Colon (tissue), 2 donors: ENCODE measurements at regions not wholly inside any gene's neighbourhood (a gene's known extent, or its start where the extent isn't known, plus 50 kb on each side); places are given as distances from the start of the nearest gene placed in this dataset.
"Not testable (repeated sequence)": the region's sequence is repeated elsewhere in the genome, so short reads cannot be mapped to it uniquely, and the experiment has no call there.

Source experiments
- FAIRE-seq: peaks from 2 replicates; lab custom pipeline; 2012; peaks lifted over from hg19 to GRCh38; lab: Jason Lieb, UNC
- donor health status: control.
- donor health status: control.

DNA sequence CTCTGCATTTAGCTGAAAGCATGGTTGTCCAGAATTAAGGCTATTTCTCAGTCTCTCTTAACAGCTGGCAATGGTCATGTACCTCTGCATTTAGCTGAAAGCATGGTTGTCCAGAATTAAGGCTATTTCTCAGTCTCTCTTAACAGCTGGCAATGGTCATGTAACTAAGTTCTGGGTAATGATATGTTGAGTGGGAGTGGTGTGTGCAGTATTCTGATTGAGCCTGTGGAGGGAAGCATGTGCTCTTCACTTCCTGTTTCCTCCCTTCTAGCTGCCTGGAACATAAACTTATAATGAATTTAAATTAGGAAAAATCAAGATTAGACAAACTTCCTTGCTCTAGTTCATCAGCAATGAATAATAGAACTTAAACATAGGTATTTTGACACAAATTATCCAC, 168.5 kb downstream of the MBL2 start:
- not testable (repeated sequence) for FAIRE-seq

DNA sequence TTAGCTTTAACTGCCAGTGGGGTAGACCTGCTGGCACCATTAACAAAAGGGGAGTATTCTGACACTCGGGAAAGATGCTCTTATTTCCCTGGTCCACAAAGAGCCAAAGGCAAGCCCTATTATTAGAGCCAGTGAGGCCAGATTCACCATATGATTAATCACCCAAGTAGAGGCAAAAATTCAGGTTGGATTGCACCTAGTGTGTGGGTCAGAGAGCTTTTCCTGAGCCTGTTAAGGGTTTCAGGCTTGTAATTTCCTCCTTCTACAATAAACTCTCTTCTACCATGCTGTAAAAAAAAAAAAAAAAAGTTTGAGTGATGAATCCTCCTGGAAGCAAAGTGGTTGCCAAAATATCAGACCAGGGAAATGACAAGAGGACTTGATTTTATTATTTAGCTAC, 163.5 kb downstream of the MBL2 start:
- FAIRE-seq, result no peak

DNA sequence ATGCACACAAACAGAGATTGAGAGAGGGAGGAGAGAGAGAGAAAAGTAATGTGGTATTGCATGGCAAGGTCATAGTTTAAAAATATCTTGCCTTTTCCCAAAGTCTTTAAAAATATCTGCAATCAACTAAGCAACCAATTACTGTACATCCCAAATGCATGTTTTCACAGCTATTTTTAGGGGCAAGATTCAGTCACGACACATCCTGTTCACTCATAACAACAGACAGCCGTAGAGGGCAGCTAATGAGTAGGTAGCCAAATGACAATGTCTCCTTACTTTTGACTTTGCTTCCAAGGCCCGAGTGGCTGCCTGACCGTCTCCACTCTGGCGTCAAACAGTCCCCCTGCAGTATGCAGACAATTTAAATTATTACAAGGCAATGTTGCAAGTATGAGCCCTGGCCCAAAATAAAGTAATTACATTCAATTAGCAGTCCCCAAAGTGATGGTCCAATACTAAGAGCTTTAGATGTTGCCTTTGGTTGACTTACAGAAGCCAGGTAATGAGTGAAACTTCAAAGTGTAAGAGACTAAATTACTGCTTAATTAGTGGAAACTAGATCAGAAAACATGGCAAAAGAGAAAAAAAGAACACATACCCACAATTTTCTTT, 162.9 kb downstream of the MBL2 start:
- no peak for FAIRE-seq

DNA sequence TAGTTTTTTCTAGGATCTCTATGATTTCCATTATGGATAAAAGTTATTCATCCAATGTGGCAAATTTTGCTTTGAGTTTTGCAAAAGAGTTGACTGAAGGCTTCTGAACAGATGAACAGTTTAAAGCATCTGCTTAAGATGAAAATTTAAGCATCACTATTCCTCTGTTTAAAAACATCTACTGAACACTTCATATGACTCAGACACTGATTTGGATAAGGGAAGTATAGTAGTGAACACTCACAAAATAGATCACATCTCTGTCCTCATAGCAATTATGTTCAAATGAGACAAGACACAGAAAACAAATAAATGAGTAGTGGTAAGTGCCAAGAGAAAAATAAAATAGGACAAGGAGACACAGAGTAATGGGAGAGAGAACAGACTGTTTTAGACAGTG, 157.3 kb downstream of the MBL2 start:
- no peak for FAIRE-seq

DNA sequence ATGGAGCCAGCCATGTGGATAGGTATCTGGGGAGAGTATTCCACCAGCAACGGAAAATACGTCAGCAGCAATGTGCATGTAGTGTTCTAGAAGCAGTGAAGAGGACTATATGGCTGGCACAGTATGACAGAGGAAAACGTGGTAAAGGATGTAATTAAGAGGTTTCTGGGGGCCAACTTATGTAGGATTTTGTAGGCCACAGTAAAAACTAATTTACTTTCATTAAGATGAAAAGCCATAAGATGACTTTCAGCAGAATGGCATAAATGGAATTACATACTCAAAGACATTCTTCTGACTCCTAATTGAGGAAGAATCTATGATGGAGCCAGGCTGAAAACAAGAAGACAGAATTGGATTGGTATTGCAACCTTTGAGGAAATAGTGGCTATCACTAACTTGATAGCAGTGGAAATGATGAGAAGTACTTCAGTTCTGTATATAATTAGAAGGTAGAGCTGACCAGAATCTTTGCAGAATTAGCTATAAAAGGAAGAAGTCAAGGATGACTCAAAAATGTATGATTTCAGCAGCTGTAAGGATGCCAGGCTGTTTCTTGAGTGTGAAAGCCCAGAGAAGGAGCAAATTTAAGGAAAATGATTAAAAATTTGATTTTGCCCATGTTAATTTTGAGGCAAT, 156.7 kb downstream of the MBL2 start:
- FAIRE-seq, result no peak

DNA sequence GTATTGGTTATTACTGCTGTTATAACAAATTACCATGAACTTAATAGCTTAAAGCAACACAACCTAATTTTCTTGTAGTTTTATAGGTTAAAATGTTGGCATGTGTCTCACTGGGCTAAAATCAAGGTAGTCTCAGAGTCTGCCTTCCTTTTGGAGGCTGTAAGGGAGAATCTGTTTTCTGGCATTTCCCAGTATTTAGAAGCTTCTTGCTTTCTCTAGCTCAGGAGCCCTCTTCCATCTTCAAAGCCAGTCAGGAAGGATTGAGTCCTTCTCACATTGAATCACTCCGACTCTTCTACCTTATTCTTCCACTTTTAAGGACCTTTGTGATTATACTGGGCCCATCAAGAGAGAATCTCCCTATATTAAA, 156.2 kb downstream of the MBL2 start:
- no peak for FAIRE-seq

DNA sequence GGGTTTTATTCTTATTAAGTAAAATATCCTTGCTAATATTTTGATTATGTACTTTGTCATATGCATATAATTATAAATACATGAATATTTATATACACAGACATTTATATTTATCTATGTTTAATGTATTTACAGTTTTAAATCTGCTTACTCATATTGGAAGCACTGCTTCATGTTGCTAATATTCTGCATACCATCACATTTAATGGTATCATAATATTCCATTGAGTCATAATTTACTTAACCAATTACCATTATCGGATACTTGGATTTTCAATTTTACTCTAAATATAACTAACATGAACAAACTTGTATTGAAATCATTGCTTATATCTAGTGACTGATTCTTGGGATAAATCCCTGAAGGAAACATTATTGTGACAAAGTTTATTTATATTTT, 155.2 kb downstream of the MBL2 start:
- no peak for FAIRE-seq

DNA sequence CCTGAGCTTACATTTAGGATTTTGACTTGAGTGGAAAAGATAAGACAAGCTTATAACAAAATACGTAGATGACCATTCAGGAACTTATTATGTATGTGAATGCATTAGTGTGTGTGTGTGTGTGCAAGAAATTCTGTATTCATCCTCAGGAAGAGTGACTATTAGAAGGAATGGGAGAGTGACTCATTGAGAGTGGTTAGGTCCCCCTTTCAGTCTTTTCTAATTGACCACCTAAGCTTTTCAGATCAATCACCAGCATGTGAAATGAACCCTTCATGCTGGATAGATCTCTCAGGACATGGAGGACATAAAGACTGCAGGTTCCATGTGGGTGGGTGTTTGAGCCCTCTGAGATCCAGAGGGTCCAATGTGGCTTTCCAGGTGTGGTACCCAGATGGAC, 153.5 kb downstream of the MBL2 start:
- no peak for FAIRE-seq

DNA sequence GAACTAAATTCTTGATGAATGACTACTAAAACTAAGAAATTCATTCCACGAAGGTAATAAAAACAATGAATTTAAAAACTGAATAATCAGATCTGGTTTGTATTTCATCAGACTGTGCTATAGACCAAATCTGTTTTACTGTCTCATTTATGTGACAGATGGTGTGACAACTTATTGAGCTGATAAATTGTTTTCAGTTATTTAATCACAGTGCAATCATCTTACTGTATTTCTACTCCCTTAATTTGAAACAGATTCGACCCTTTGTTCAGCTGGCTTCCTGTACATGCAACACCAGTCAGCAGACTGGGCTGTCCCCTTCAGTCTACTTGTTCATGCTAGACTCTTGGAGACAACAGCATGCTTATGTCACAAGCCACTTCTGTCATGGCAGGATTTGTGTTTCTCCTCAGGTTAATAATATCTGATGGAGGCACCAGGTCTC, 150.9 kb downstream of the MBL2 start:
- no peak for FAIRE-seq

DNA sequence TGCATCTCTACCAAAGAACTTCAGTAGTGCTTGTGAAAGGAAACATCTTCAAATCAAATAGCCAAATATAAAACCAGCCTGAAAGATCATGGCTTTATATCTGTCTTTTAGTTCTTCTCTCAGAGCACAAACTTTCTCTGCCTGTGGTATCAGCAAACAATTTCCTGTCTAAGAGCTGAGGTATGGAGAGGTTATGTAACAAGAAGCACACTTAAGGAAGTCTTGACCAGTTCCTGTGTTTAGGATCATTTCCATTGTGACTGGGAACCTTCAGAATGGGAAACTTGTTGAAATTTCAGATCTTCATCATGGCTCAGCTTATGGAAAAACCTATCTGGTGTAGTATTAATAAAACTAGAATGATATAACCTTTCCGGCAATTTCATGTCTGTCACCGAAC, 148.8 kb downstream of the MBL2 start:
- FAIRE-seq, result no peak

DNA sequence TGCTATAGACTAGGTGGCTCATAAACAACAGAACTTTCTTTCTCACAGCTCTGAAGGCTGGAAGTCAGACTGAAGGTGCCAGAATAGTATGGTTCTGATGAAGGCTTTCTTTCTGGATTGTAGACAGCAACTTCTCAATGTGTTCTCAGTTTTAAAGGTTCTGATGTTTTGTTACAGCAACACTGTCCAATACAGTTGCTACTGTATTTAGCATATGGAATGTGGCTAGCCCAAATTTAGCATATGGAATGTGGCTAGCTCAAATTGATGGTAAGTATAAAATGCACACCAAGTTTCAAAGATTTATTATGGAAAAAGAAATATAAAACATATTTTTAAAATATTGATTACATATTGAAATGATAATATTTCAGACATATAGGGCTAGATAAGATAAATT, 145.3 kb downstream of the MBL2 start:
- FAIRE-seq, result peak; percentile 38

DNA sequence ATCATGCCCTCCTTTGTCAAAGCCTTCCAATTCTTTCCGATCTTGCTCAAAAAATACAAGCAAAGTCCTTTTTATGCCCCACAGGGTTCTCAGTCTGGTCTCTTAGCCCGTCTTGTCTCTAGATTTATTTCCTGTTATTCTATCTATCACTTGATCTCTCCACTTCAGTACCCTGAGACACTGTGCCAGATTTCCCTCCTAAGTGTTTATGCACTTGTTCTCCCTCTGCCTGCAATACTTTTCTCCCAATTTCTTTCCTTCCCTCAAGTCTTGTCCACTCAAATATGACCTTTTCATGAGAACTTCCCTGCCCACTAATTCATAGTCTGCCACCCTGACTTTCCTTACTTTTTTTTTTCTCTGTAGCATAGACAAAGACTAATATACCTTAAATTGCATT, 141.4 kb downstream of the MBL2 start:
- no peak for FAIRE-seq

DNA sequence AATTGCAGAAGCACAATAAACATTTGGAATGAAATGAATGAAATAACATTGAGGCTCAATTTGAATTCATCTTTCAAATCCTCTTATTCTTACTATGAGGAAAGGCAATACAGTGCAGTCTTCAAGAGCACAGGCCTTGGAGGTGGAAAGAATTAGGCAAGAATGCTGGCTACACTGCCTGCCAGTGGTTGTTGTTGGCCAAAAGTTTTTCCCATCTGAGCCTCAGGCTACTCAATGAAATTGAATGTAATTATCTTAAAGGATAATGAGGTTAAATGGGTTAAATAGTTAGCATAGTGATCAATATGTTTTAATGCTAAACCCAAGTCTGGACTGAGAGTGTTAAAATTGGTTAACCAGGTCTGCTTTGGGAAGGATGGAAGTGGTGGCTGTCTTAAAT, 140.9 kb downstream of the MBL2 start:
- no peak for FAIRE-seq

DNA sequence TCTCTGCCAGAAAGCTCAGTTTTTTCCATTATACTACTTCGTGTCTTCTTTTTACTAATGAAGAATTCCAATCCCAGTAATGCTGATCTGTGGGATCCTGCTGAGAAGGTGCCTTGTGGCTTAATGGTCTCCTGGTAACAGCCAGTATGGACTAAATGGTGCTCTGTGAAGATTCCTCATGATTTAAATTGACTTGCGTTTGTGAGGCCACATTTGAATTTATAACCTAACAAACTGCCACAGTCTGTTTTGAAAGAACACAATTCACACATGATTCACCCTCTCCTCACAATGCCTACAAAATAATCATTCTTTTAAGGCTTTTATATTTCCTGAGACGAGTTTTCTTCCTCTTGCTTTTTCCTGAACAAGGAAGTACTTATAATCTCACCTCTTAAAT, 140.0 kb downstream of the MBL2 start:
- FAIRE-seq, result no peak

DNA sequence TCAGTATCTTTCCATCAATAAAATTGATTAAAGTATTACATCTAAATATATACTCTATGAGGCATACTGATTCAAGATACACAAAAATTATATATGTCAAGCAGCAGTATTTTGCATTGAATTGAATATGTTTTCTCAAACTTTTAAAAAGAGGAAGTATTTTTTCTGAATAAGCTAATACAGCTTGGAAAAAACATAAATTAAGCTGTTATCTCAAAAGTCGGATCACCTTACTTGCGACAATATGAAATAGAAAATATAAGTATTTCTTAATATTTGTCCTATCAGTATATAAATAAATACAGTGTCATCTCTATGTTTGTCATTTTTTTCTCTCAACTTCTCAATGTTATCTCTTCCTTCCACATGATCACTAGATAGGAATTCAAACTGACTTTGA, 139.3 kb downstream of the MBL2 start:
- FAIRE-seq, result no peak

DNA sequence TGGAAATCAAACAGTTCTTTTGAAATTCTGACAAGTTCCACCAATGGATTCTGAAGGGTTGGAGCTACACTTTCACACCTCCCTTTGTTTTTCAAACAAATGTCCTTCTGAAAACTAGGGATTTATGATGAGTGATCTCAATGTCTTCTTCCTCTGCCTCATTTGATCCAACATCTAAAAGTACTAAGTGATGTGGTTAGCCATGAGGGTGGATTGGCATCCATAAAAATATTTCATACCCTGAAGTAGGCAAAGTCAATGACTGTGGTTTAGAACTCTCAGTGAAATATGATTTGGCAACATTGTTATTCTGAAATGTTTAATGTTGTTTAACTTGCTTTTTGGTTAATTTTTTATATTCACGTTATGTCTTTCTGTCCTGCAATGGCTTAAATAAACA, 136.9 kb downstream of the MBL2 start:
- FAIRE-seq, result no peak

DNA sequence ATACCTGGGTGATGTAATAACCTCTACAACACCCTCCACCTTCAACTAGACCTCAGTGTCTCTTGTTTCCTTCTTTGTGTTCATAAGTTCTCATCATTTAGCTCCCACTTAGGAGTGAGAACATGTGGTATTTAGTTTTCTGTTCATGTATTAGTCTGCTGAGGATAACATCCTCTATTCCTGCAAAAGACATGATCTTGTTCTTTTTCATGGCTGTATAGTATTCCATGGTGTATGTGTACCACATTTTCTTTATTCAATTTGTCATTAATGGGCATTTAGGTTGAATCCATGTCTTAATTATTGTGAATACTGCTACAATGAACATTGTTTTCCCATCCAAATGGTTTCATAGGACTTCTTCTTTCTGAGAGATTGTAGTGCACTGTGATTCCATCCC, 135.7 kb downstream of the MBL2 start:
- FAIRE-seq, result no peak

DNA sequence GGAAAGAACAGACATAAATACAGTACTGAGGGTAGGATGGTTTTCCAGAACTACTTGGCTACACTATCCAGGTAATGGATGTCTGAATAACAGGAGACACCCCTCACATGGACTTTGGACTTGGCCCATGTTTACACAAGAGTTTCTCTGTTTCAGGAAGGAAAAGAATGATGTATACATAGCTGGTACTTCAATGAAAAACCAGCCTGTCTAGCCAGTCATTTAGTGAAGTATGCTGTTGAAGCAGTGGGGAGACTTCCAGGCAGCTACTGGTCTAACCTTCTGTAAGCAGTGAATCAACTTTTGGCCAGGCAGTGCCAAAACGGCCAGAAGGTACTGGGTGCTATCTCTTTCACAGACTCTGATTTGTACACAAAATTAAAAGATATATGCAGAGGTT, 135.0 kb downstream of the MBL2 start:
- FAIRE-seq, result no peak

DNA sequence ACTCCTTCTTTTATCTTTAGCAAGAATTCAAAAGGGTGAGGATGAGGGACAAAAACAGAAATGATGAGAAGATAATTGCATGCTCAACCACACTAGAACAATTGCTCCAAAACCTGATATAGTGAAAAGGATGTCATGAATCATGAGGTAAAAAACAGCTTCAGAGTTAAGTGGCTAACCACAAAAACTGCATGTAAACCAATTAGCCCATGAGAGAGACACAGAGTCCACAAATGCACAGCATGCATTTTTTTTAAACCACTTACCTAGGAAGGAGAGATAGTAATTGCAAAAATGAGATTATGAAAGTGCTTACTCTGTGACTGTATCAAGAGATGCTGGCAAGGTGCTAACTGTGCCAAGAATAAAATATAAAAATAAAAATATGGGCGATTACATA, 132.9 kb downstream of the MBL2 start:
- no peak for FAIRE-seq

DNA sequence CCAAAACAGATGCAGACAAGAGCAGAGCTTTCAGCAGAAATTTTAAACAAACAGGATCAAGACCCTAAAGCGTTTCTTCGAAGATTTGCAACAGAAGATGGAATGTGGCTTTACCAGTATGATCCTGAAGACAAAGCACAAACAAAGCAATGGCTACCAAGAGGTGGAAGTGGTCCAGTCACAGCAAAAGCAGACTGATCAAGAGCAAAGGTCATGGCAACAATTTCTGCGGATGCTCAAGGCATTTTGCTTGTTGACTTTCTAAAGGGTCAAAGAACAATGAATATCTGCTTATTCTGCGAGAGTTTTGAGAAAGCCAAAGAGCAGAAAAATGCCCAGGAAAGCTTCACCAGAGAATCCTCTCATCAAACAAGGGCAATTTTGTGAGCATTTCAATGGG, 130.4 kb downstream of the MBL2 start:
- no peak for FAIRE-seq

DNA sequence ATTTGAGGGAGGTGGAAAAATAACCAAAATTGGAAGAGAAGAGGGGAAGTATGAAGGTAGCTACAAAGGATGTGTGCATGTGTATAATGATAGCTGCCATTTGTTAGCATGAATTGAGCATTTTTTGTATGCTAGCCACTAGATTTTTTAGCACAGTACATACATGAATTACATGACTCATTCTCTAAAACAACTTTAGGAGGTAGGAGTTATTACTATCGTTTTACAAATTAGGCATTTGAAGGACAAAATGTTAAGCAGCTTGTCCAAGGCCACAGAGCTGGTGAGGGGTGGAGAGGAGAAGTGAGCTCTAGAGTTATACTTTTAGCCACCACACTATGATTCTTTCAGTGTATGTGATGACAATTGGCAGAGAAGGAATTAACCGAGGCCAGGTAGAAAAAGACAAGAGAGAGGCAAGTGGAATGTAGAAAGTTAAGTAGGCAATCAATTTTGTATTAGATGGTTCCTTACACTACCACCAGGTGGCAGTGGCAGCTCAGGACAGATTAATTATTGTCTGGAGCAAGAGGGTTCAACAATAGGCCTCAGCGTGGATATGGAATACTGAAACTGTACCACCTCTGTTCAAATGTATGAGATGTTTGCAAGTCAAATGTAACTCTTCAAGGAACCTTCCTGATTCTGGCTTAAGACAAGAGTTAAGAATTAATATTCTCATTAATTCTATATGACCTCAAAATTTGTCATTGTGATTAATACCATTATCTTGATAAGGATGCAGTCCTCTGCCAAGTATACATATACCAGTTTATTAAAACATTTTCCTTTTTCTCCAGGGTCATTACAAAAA, 128.0 kb downstream of the MBL2 start:
- FAIRE-seq, result no peak

DNA sequence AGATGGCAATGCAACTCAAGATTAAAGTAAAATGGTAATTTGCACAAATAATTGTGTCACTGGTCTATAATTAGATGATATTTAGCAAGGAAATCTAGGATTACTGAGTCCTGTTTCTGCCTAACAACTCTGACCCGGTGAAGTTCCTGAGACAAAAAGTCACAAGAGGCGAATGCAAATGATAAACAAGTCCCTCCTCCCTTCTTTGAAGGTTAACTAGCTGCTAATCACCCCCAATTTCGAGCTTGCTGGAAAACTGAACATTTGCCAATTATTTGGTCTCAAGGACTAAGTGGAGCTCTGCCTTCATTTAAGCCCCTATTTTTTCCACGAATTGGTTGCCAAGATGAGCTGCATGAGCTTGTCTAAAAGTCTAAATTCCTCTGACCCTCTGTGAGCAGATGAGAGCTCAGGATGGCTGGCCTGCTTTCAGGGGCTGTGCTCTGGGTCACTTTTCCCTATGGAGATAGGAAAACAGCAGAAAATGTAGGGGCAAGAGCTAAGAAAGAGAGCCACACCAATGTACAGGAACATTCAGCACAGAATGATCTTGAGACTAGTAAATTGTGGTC, 127.3 kb downstream of the MBL2 start:
- no peak for FAIRE-seq

DNA sequence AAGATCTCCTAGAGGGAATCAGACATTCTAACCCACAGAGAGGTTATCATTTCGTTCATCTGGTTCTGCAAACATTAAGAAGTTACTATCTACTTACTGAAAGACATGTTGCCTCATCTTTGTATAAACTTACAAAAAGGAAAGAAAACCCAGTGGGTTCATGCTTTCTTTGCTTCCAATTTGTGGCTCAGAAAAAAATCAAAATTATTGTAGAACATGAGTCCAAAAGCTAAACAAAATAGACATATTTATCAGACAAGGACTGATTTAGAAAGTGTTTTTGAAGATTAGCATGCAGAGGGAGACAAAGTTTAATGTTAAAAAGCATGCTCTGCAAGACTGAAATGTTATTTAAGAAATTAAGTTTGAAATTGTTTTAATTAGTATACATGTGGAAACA, 123.1 kb downstream of the MBL2 start:
- no peak for FAIRE-seq
